22Rv1 (cell line): ENCODE measurements at regions not wholly inside any gene's neighbourhood (a gene's known extent, or its start where the extent isn't known, plus 50 kb on each side); places are given as distances from the start of the nearest gene placed in this dataset.

Experiments used
- CTCF ChIP-seq: fragments of 450-650 bp; IDR thresholded peaks from 2 replicates; pipeline ENCODE4 v1.5.1; 2017; ENCODE audit warnings: mild to moderate bottlenecking
- ZFX ChIP-seq: fragments of 450-650 bp; IDR thresholded peaks from 2 replicates; pipeline ENCODE4 v1.6.1; 2017; ENCODE audit warnings: antibody characterized with exemption, borderline replicate concordance

- TF ChIP-seq CTCF: no peak
- no peak for TF ChIP-seq ZFX
These were observed 110.8 kb upstream of the NDN start for GRCh38 chr15:23797747-23798446.
